Vagina (tissue), 2 donors: ENCODE measurements at regions not wholly inside any gene's neighbourhood (a gene's known extent, or its start where the extent isn't known, plus 50 kb on each side); places are given as distances from the start of the nearest gene placed in this dataset.
"Not testable (repeated sequence)": the region's sequence is repeated elsewhere in the genome, so short reads cannot be mapped to it uniquely, and the experiment has no call there.

Source experiments
- DNase-seq, 2 donors: peaks; one replicate each; pipeline ENCODE4 v3.0.0-alpha.2; 2017; ENCODE audit errors: extremely low spot score in 2 of 2
- H3K27ac ChIP-seq: fragments of 200-600 bp; sonication (generic); one replicate; pipeline ENCODE4 v1.5.1; 2019
- H3K27me3 ChIP-seq: fragments of 200-600 bp; sonication (generic); one replicate; pipeline ENCODE4 v1.5.1; 2019
- H3K36me3 ChIP-seq, 2 donors: fragments of 200-600 bp; sonication (generic); one replicate each; pipeline ENCODE4 v1.5.1; 2017 to 2019
- H3K4me1 ChIP-seq: fragments of 200-600 bp; sonication (generic); one replicate; pipeline ENCODE4 v1.5.1; 2019
- H3K4me3 ChIP-seq, 2 donors: fragments of 200-600 bp; sonication (generic); 1 replicate in 1 of 2; 2 replicates in 1 of 2; pipeline ENCODE4 v1.5.1; 2016 to 2019
- H3K9me3 ChIP-seq: fragments of 200-600 bp; sonication (generic); one replicate; pipeline ENCODE4 v1.5.1; 2019
- POLR2A ChIP-seq, 2 donors: fragments of 450-650 bp; IDR thresholded peaks; one replicate each; pipeline ENCODE4 v1.6.1; 2017; ENCODE audit warnings: antibody characterized with exemption in 2 of 2, mild to moderate bottlenecking in 2 of 2, moderate library complexity in 2 of 2
- POLR2AphosphoS5 ChIP-seq, 2 donors: sonication (generic); formaldehyde crosslinking; IDR thresholded peaks; one replicate each; pipeline ENCODE4 v1.9.0; 2017; ENCODE audit warnings: antibody characterized with exemption in 2 of 2, mild to moderate bottlenecking in 2 of 2, low read depth in 1 of 2; ENCODE audit not compliant: insufficient read depth in 1 of 2
- intact Hi-C: fragments of 100-400 bp; cut with DNase I; formaldehyde crosslinking; loops from one replicate; pipeline ENCODE4 v1.15.1; 2023
- TF ChIP-seq, protein P1 (sequence below), 3 experiments: fragments of 450-650 bp in 2 of 3; fragments of 200-600 bp in 1 of 3; sonication (generic) in 1 of 3; IDR thresholded peaks; one replicate each; pipeline ENCODE4 v1.5.1; 2017 to 2019; ENCODE audit warnings: antibody characterized with exemption in 3 of 3, mild to moderate bottlenecking in 2 of 3, moderate library complexity in 2 of 3

GRCh38 chr16:13631916-13632315 lies 288.0 kb upstream of the ERCC4 start:
- intact Hi-C loops, result no loop called here
- TF ChIP-seq, protein P1, sequence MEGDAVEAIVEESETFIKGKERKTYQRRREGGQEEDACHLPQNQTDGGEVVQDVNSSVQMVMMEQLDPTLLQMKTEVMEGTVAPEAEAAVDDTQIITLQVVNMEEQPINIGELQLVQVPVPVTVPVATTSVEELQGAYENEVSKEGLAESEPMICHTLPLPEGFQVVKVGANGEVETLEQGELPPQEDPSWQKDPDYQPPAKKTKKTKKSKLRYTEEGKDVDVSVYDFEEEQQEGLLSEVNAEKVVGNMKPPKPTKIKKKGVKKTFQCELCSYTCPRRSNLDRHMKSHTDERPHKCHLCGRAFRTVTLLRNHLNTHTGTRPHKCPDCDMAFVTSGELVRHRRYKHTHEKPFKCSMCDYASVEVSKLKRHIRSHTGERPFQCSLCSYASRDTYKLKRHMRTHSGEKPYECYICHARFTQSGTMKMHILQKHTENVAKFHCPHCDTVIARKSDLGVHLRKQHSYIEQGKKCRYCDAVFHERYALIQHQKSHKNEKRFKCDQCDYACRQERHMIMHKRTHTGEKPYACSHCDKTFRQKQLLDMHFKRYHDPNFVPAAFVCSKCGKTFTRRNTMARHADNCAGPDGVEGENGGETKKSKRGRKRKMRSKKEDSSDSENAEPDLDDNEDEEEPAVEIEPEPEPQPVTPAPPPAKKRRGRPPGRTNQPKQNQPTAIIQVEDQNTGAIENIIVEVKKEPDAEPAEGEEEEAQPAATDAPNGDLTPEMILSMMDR (IDR thresholded peaks at IDR 0.05), result no peak
- TF ChIP-seq POLR2A (IDR thresholded peaks at IDR 0.05) (no peak), POLR2AphosphoS5 (IDR thresholded peaks at IDR 0.05; ENCODE audit: insufficient read depth in 1 of 2, low read depth in 1 of 2) (no peak)
- Histone ChIP-seq H3K4me1 (no peaks in the 10 kb centered on the region), H3K27ac (no peak overlapping the region), H3K36me3 (no peaks in the 10 kb centered on the region), H3K4me3 (no peak overlapping the region), H3K27me3 (no peaks in the 10 kb centered on the region), H3K9me3 (no peaks in the 10 kb centered on the region)
- DNase-seq, result no peak

- DNase-seq, H3K27ac ChIP-seq, H3K36me3 ChIP-seq, H3K4me3 ChIP-seq, H3K27me3 ChIP-seq, H3K9me3 ChIP-seq, intact Hi-C loops, H3K4me1 ChIP-seq: not testable (repeated sequence)
Measured at GRCh38 chr16:13632504-13632903, 287.4 kb upstream of the ERCC4 start.

- TF ChIP-seq POLR2AphosphoS5 (IDR thresholded peaks at IDR 0.05; ENCODE audit: insufficient read depth in 1 of 2, low read depth in 1 of 2) (no peak), POLR2A (IDR thresholded peaks at IDR 0.05) (no peak)
- TF ChIP-seq, protein P1 (IDR thresholded peaks at IDR 0.05), result no peak
- Histone ChIP-seq H3K27ac (no peak overlapping the region), H3K36me3 (no peaks in the 10 kb centered on the region), H3K4me3 (no peak overlapping the region), H3K27me3 (no peaks in the 10 kb centered on the region), H3K4me1 (no peaks in the 10 kb centered on the region), H3K9me3 (no peaks in the 10 kb centered on the region)
- intact Hi-C loops, result no loop called here
- no peak for DNase-seq
Measured at GRCh38 chr16:13633391-13633861, 286.5 kb upstream of the ERCC4 start.

GRCh38 chr16:13634253-13634652 lies 285.7 kb upstream of the ERCC4 start:
- H3K27ac ChIP-seq, result no peak overlapping the region
- intact Hi-C loops, result no loop called here
- no peaks in the 10 kb centered on the region for H3K27me3 ChIP-seq
- no peaks in the 10 kb centered on the region for H3K36me3 ChIP-seq
- no peaks in the 10 kb centered on the region for H3K9me3 ChIP-seq
- DNase-seq, result no peak
- TF ChIP-seq, protein P1 (IDR thresholded peaks at IDR 0.05), result no peak
- no peak for TF ChIP-seq POLR2A (IDR thresholded peaks at IDR 0.05)
- no peak for TF ChIP-seq POLR2AphosphoS5 (IDR thresholded peaks at IDR 0.05; ENCODE audit: insufficient read depth in 1 of 2, low read depth in 1 of 2)
- no peak overlapping the region for H3K4me3 ChIP-seq
- no peaks in the 10 kb centered on the region for H3K4me1 ChIP-seq

- H3K36me3 ChIP-seq, result no peaks in the 10 kb centered on the region
- no peaks in the 10 kb centered on the region for H3K9me3 ChIP-seq
- no peak for DNase-seq
- no peaks in the 10 kb centered on the region for H3K27me3 ChIP-seq
- intact Hi-C loops, result no loop called here
- H3K27ac ChIP-seq, result no peak overlapping the region
- H3K4me1 ChIP-seq, result no peaks in the 10 kb centered on the region
- H3K4me3 ChIP-seq, result no peak overlapping the region
- TF ChIP-seq, protein P1 (IDR thresholded peaks at IDR 0.05), result no peak
- TF ChIP-seq POLR2A (IDR thresholded peaks at IDR 0.05) (no peak), POLR2AphosphoS5 (IDR thresholded peaks at IDR 0.05; ENCODE audit: insufficient read depth in 1 of 2, low read depth in 1 of 2) (no peak)
Measured at GRCh38 chr16:13634959-13635358, 285.0 kb upstream of the ERCC4 start.

- no peak overlapping the region for H3K27ac ChIP-seq
- TF ChIP-seq POLR2A (IDR thresholded peaks at IDR 0.05), result no peak
- TF ChIP-seq POLR2AphosphoS5 (IDR thresholded peaks at IDR 0.05; ENCODE audit: insufficient read depth in 1 of 2, low read depth in 1 of 2), result no peak
- TF ChIP-seq, protein P1 (IDR thresholded peaks at IDR 0.05), result no peak
- H3K9me3 ChIP-seq, result no peaks in the 10 kb centered on the region
- no peak overlapping the region for H3K4me3 ChIP-seq
- H3K4me1 ChIP-seq, result no peaks in the 10 kb centered on the region
- DNase-seq, result no peak
- H3K36me3 ChIP-seq, result no peaks in the 10 kb centered on the region
- intact Hi-C loops, result no loop called here
- H3K27me3 ChIP-seq, result no peaks in the 10 kb centered on the region
Measured at GRCh38 chr16:13638218-13638617, 281.7 kb upstream of the ERCC4 start.
